NB4 (cell line): ENCODE measurements at regions not wholly inside any gene's neighbourhood (a gene's known extent, or its start where the extent isn't known, plus 50 kb on each side); places are given as distances from the start of the nearest gene placed in this dataset.

ENCODE experiments used
- CTCF ChIP-seq: IDR thresholded peaks from one replicate; pipeline ENCODE4 v1.5.1; 2012; ENCODE audit warnings: low read depth, low read length
- MYC ChIP-seq: IDR thresholded peaks from 2 replicates; pipeline ENCODE4 v1.6.1; 2011; ENCODE audit warnings: low read depth, low read length
- POLR2A ChIP-seq: IDR thresholded peaks from 2 replicates; pipeline ENCODE4 v1.6.1; 2011; ENCODE audit warnings: mild to moderate bottlenecking; ENCODE audit not compliant: insufficient read length; ENCODE audit errors: extremely low read depth
- TF ChIP-seq, protein P1 (sequence below): IDR thresholded peaks from 2 replicates; pipeline ENCODE4 v1.6.1; 2011; ENCODE audit warnings: low read depth, low read length

GRCh38 chr4:174047363-174047762, 236.1 kb downstream of the FBXO8 start:
- TF ChIP-seq CTCF, result no peak
- TF ChIP-seq, protein P1, sequence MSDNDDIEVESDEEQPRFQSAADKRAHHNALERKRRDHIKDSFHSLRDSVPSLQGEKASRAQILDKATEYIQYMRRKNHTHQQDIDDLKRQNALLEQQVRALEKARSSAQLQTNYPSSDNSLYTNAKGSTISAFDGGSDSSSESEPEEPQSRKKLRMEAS, result no peak
- no peak for TF ChIP-seq POLR2A
- no peak for TF ChIP-seq MYC
